ELF-1 (cell line): ENCODE measurements at regions not wholly inside any gene's neighbourhood (a gene's known extent, or its start where the extent isn't known, plus 50 kb on each side); places are given as distances from the start of the nearest gene placed in this dataset.
A peak's percentile ranks its signal among the peaks of the same experiment; 100 is the strongest.
"Not testable (repeated sequence)": the region's sequence is repeated elsewhere in the genome, so short reads cannot be mapped to it uniquely, and the experiment has no call there.

ENCODE experiments used
- DNase-seq: peaks from one replicate; pipeline ENCODE4 v3.0.0-alpha.2; 2016; ENCODE audit warnings: low read depth, low spot score

DNA sequence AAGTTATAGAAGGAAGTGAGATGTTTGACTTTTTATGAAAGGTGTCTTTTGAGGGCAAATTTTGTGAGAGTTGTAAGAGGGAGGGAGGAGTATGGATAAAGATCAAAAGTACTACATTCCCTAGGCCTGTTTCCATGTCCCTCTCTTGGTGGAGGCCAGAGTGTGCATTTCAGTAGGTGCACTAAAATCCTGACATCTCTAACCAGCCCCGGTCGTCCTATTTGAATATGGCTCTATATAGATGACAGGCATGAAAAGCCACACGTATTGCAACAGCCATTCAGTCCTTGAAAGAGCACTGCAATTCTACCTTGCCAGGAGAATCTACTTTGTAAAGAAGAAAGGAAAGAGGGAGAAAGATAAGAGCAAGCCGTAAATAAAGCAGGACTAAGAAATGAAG is 510.1 kb downstream of the IRS2 start:
- no peak for DNase-seq

GRCh38 chr13:109275852-109276251 is 510.5 kb downstream of the IRS2 start:
- no peak for DNase-seq

- no peak for DNase-seq
Measured at GRCh38 chr13:109275139-109275745, 511.1 kb downstream of the IRS2 start.

DNA sequence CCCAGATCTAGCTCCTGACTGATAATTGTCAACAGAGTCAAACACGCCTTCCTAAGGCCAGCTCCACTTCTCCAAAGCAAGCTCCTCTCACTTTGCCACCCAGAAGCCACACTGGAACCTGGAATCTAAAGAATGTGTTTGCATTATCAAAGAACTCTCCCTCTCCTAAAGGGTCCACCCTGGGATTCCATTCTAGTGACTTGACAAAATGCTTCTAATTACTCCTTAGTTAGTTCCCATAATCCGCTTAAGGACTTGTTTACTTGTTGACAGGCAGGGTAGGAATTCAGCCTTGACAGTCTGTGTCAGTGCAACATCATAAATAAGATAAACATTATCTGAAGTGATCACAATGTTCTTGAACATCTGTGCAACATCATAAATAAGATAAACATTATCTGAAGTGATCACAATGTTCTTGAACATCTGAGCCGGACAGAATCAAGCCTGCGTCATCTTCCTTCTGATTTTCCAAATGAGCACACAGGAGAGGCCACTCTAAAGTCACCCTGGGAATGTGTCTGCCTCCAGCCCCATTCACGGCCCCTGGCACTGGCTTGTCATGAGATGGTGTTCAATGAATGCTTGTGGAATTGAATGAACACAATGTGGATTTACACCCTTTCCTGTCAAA is 512.1 kb downstream of the IRS2 start:
- peak; percentile 91 for DNase-seq

- no peak for DNase-seq
Measured at GRCh38 chr13:109273326-109273751, 513.0 kb downstream of the IRS2 start.

DNA sequence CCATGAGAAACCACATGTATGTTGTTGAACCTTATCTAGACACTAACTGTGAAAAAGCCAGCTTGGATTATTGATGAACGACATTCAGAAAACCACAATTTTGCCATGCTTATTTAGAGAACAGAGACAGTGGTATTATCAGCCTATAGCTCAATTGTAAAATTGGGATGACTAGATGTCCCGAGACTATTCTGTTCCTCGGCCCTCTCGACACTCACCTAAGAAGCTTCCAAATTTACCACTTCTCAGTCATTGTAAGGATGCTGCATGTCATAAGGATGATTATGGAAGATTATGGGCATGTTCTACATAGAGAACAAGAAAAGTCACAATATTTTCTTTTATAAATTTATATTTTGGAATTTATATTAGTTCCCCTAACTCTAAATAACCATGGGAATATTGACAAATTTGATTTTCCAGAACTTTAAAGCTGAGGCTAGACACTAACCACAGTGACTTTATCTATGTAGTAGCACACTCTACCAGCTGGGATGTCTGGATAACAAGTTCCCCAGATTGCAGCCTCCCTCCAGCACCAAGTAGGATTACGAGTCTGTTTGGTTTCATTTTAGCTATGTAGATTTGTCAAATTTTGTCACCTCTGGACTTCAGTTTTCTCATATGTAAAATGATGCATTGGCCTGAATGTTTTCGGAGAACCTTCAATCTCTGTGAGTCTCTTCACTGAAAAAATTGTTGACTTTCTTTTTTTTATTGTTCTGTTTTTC is 513.6 kb downstream of the IRS2 start:
- no peak for DNase-seq

- peak; percentile 69 for DNase-seq
Measured at GRCh38 chr13:109271555-109272541, 514.5 kb downstream of the IRS2 start.

DNA sequence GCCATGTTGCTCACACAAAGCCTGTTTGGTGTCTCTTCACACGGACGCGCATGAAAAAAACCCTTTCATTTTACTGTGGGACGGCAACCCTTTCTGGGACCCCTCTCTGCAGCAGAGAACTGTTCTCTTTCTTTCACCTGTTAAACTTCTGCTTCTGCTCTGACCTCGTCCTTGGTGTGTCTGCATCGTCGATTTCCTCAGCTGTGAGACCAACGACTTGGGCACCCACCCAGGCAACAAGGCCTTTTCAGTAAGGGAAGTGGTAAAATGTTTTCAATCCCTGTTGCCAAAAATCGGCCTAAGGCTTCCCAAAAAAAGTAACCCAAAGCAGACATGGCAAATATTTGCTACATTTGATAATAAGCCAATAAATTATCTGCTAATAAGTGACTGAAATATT is 515.3 kb downstream of the IRS2 start:
- peak; percentile 43 for DNase-seq

- DNase-seq, result not testable (repeated sequence)
Measured at GRCh38 chr13:109269381-109269780, 517.0 kb downstream of the IRS2 start.

DNA sequence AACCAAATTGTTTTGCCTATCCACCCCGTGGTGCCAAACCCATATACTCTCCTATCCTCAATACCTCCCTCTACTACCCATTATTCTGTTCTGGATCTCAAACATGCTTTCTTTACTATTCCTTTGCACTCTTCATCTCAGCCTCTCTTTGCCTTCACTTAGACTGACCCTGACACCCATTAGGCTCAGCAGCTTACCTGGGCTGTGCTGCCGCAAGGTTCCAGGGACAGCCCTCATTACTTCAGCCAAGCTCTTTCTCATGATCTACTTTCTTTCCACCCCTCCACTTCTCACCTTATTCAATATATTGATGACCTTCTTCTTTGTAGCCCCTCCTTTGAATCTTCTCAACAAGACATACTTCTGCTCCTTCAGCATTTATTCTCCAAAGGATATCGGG is 517.9 kb downstream of the IRS2 start:
- not testable (repeated sequence) for DNase-seq

GRCh38 chr13:109267400-109267799 is 519.0 kb downstream of the IRS2 start:
- peak; percentile 53 for DNase-seq

DNA sequence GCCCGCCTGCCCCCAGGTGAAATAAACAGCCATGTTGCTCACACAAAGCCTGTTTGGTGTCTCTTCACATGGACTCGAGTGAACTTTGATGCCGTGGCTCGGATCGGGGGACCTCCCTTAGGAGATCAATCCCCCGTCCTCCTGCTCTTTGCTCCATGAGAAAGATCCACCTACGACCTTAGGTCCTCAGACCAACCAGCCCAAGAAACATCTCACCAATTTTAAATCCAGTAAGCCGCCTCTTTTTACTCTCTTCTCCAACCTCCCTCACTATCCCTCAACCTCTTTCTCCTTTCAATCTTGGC is 521.0 kb downstream of the IRS2 start:
- DNase-seq, result not testable (repeated sequence)

GRCh38 chr13:109264603-109265437 is 521.6 kb downstream of the IRS2 start:
- peak; percentile 80 for DNase-seq

DNA sequence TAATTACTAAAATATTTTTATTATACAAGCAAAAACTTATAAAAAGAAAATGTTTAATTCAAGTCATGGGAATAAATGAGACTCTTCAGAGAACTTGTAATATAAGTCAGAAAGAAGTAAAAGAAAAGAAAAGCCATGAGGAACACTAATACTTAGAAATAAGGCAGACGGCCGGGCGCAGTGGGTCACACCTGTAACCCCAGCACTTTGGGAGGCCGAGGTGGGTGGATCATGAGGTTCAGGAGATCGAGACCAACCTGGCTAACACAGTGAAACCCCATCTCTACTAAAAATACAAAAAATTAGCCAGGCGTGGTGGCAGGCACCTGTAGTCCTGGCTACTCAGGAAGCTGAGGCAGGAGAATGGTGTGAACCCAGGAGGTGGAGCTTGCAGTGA is 528.6 kb downstream of the IRS2 start:
- not testable (repeated sequence) for DNase-seq
